HCT116 (cell line): ENCODE measurements at regions not wholly inside any gene's neighbourhood (a gene's known extent, or its start where the extent isn't known, plus 50 kb on each side); places are given as distances from the start of the nearest gene placed in this dataset.

Experiments
- ATAC-seq: fragments of 200-7000 bp; cut with Tn5 transposase; 2 replicates; pipeline ENCODE4 v1.9.1; 2020; ENCODE audit warnings: mild to moderate bottlenecking, moderate library complexity
- BruUV-seq: library from RNA; stranded (reverse); fragments of 400-500 nt; replicated peaks from 2 replicates; lab custom pipeline; 2021; lab: Mats Ljungman, UMichigan
- CTCF ChIA-PET: fragments of 300-600 bp; sonication (Branson Sonifier 250); formaldehyde crosslinking; loops from one replicate; lab custom pipeline; 2021; ENCODE audit warnings: antibody characterized with exemption; lab: Charles Lee
- POLR2A ChIA-PET: fragments of 300-600, 350-600 bp; sonication (Branson Sonifier 250); formaldehyde crosslinking; loops from one replicate; lab custom pipeline; 2021; ENCODE audit warnings: antibody characterized with exemption; lab: Charles Lee
- RAD21 ChIA-PET, 2 experiments: fragments of 300-600 bp; sonication (Branson Sonifier 250); formaldehyde crosslinking; loops; one replicate each; lab custom pipeline; 2023; ENCODE audit warnings: low total read pairs in 2 of 2; ENCODE audit not compliant: uncharacterized antibody in 2 of 2, unreplicated experiment in 2 of 2, low non-redundant PET in 1 of 2; lab: Charles Lee
- DNase-seq: peaks from one replicate; pipeline ENCODE4 v3.0.0-alpha.2; 2010; ENCODE audit warnings: low read depth, low spot score
- H2AFZ ChIP-seq: fragments of 200-600 bp; shearing (Covaris generic), sonication (generic); 2 replicates; pipeline ENCODE4 v1.6.1; 2017; ENCODE audit warnings: low read depth, mixed run types, mixed read lengths, antibody characterized with exemption, low read length; ENCODE audit not compliant: poor library complexity, severe bottlenecking
- H3K27ac ChIP-seq: 2 replicates; pipeline ENCODE4 v1.5.1; 2012; ENCODE audit warnings: low read depth, low read length
- H3K27me3 ChIP-seq: fragments of 200-600 bp; sonication (generic); 2 replicates; pipeline ENCODE4 v1.6.1; 2016; ENCODE audit warnings: mixed run types, low read length, mixed read lengths; ENCODE audit not compliant: insufficient read depth
- H3K36me3 ChIP-seq, 2 experiments: fragments of 200-500 bp in 1 of 2; fragments of 200-600 bp in 1 of 2; sonication (Bioruptor generic) in 1 of 2; sonication (generic) in 1 of 2; 2 replicates each; pipeline versions ENCODE4 v1.5.1 to v1.6.1; 2014 to 2016; ENCODE audit warnings: low read length in 2 of 2, inconsistent platforms in 1 of 2, mixed read lengths in 1 of 2, mixed run types in 1 of 2; ENCODE audit not compliant: insufficient read depth in 2 of 2, control insufficient read depth in 1 of 2
- H3K4me1 ChIP-seq, 2 experiments: fragments of 200-600 bp in 1 of 2; sonication (generic) in 1 of 2; 2 replicates each; pipeline versions ENCODE4 v1.5.1 to v1.6.1; 2012 to 2017; ENCODE audit warnings: low read length in 2 of 2, inconsistent platforms in 1 of 2, mild to moderate bottlenecking in 1 of 2, mixed read lengths in 1 of 2, mixed run types in 1 of 2, moderate library complexity in 1 of 2; ENCODE audit not compliant: insufficient read depth in 2 of 2, control insufficient read depth in 1 of 2
- H3K4me2 ChIP-seq: fragments of 200-600 bp; sonication (generic); 2 replicates; pipeline ENCODE4 v1.6.1; 2017; ENCODE audit warnings: mixed run types, low read length, mixed read lengths
- H3K4me3 ChIP-seq, 2 experiments: fragments of 200-600 bp in 1 of 2; sonication (generic) in 1 of 2; replicated peaks in 1 of 2; 2 replicates each; pipeline ENCODE4 v1.5.1; 2011 to 2016; ENCODE audit warnings: low read length in 2 of 2, control low read depth in 1 of 2, low read depth in 1 of 2, mild to moderate bottlenecking in 1 of 2, mixed read lengths in 1 of 2, mixed run types in 1 of 2
- H3K79me2 ChIP-seq: fragments of 200-600 bp; sonication (generic); 2 replicates; pipeline ENCODE4 v1.6.1; 2017; ENCODE audit warnings: mild to moderate bottlenecking, mixed run types, low read length, moderate library complexity, mixed read lengths; ENCODE audit not compliant: insufficient read depth
- H3K9ac ChIP-seq: fragments of 200-600 bp; sonication (generic); 2 replicates; pipeline ENCODE4 v1.6.1; 2016; ENCODE audit warnings: low read length, mixed read lengths
- H3K9me2 ChIP-seq: fragments of 200-600 bp; sonication (generic), shearing (Covaris generic); 2 replicates; pipeline ENCODE4 v1.6.1; 2017; ENCODE audit warnings: mixed run types, mild to moderate bottlenecking, moderate library complexity; ENCODE audit not compliant: insufficient read depth
- H3K9me3 ChIP-seq, 2 experiments: fragments of 200-500 bp in 1 of 2; fragments of 200-600 bp in 1 of 2; sonication (Bioruptor generic) in 1 of 2; sonication (generic) in 1 of 2; 2 replicates each; pipeline ENCODE4 v1.6.1; 2014 to 2017; ENCODE audit warnings: low read length in 2 of 2, mixed read lengths in 2 of 2, inconsistent platforms in 1 of 2, low read depth in 1 of 2, mild to moderate bottlenecking in 1 of 2, mixed run types in 1 of 2, moderate library complexity in 1 of 2; ENCODE audit not compliant: control insufficient read depth in 1 of 2, insufficient read depth in 1 of 2
- H4K20me1 ChIP-seq: fragments of 200-600 bp; sonication (generic), shearing (Covaris generic); 2 replicates; pipeline ENCODE4 v1.6.1; 2017; ENCODE audit warnings: mixed run types, mild to moderate bottlenecking, moderate library complexity; ENCODE audit not compliant: insufficient read depth
- ATF3 ChIP-seq: IDR thresholded peaks from 2 replicates; pipeline ENCODE4 v1.6.1; 2012
- CBX3 ChIP-seq: IDR thresholded peaks from 2 replicates; pipeline ENCODE4 v1.6.1; 2012; ENCODE audit warnings: low read depth
- CEBPB ChIP-seq: IDR thresholded peaks from 2 replicates; pipeline ENCODE4 v1.6.1; 2012; ENCODE audit warnings: low read depth
- EGR1 ChIP-seq: IDR thresholded peaks from 2 replicates; pipeline ENCODE4 v1.6.1; 2012; ENCODE audit warnings: low read depth
- ELF1 ChIP-seq: IDR thresholded peaks from 2 replicates; pipeline ENCODE4 v1.6.1; 2012; ENCODE audit warnings: low read depth, borderline replicate concordance
- EZH2 ChIP-seq: fragments of 200-600 bp; sonication (generic); IDR thresholded peaks from 2 replicates; pipeline ENCODE4 v1.6.1; 2017; ENCODE audit warnings: antibody characterized with exemption, mixed run types
- EZH2phosphoT487 ChIP-seq: fragments of 200-600 bp; IDR thresholded peaks from 2 replicates; pipeline ENCODE4 v1.6.1; 2018; ENCODE audit warnings: antibody characterized with exemption, borderline replicate concordance
- FOSL1 ChIP-seq: IDR thresholded peaks from 2 replicates; pipeline ENCODE4 v1.6.1; 2012; ENCODE audit warnings: low read depth
- MAX ChIP-seq: IDR thresholded peaks from 2 replicates; pipeline ENCODE4 v1.6.1; 2012
- POLR2AphosphoS5 ChIP-seq: IDR thresholded peaks from 2 replicates; pipeline ENCODE4 v1.6.1; 2011; ENCODE audit warnings: mild to moderate bottlenecking, low read depth, low read length, moderate library complexity
- REST ChIP-seq: IDR thresholded peaks from 2 replicates; pipeline ENCODE4 v1.6.1; 2012; ENCODE audit warnings: low read depth
- SIN3A ChIP-seq: IDR thresholded peaks from 2 replicates; pipeline ENCODE4 v1.6.1; 2012; ENCODE audit warnings: low read depth
- SP1 ChIP-seq: IDR thresholded peaks from 2 replicates; pipeline ENCODE4 v1.6.1; 2012; ENCODE audit warnings: low read depth
- SRF ChIP-seq: IDR thresholded peaks from 2 replicates; pipeline ENCODE4 v1.6.1; 2012; ENCODE audit warnings: low read depth
- TCF7L2 ChIP-seq: IDR thresholded peaks from 2 replicates; pipeline ENCODE4 v1.7.0; 2011; ENCODE audit warnings: borderline replicate concordance, inconsistent platforms; ENCODE audit not compliant: insufficient read depth, insufficient read length; ENCODE audit errors: extremely low read depth
- YY1 ChIP-seq: IDR thresholded peaks from 2 replicates; pipeline ENCODE4 v1.6.1; 2011; ENCODE audit warnings: low read length, low read depth, moderate library complexity, mild to moderate bottlenecking; ENCODE audit not compliant: insufficient replicate concordance; ENCODE audit errors: extremely low read depth
- ZNF274 ChIP-seq: fragments of 200-500 bp; sonication (Bioruptor generic); IDR thresholded peaks from 2 replicates; pipeline ENCODE4 v1.6.1; 2014; ENCODE audit warnings: mild to moderate bottlenecking, low read depth, low read length, inconsistent platforms
- intact Hi-C: fragments of 100-400 bp; cut with micrococcal nuclease; formaldehyde crosslinking; loops from 2 replicates; pipeline ENCODE4 v1.10.0; 2022
- TF ChIP-seq, protein P1 (sequence below), 3 experiments: fragments of 200-600 bp in 1 of 3; sonication (generic) in 1 of 3; IDR thresholded peaks in 2 of 3; conservative IDR thresholded peaks in 1 of 3; 2 replicates each; pipeline ENCODE4 v1.5.1; 2012 to 2017; ENCODE audit warnings: low read depth in 2 of 3, low read length in 2 of 3, antibody characterized with exemption in 1 of 3, borderline replicate concordance in 1 of 3, control low read depth in 1 of 3, mild to moderate bottlenecking in 1 of 3, mixed read lengths in 1 of 3, mixed run types in 1 of 3, moderate library complexity in 1 of 3; ENCODE audit not compliant: insufficient read depth in 1 of 3

- TF ChIP-seq EZH2phosphoT487, result no peak
- no peak for TF ChIP-seq EZH2
- no peak for TF ChIP-seq ATF3
- TF ChIP-seq FOSL1, result no peak
- no peak for TF ChIP-seq SRF
- TF ChIP-seq SIN3A, result no peak
- TF ChIP-seq CEBPB, result no peak
- no peak for TF ChIP-seq MAX
- no peak for TF ChIP-seq SP1
- no peak for TF ChIP-seq POLR2AphosphoS5
- no peak for TF ChIP-seq CBX3
- no peak for TF ChIP-seq ELF1
- TF ChIP-seq, protein P1, sequence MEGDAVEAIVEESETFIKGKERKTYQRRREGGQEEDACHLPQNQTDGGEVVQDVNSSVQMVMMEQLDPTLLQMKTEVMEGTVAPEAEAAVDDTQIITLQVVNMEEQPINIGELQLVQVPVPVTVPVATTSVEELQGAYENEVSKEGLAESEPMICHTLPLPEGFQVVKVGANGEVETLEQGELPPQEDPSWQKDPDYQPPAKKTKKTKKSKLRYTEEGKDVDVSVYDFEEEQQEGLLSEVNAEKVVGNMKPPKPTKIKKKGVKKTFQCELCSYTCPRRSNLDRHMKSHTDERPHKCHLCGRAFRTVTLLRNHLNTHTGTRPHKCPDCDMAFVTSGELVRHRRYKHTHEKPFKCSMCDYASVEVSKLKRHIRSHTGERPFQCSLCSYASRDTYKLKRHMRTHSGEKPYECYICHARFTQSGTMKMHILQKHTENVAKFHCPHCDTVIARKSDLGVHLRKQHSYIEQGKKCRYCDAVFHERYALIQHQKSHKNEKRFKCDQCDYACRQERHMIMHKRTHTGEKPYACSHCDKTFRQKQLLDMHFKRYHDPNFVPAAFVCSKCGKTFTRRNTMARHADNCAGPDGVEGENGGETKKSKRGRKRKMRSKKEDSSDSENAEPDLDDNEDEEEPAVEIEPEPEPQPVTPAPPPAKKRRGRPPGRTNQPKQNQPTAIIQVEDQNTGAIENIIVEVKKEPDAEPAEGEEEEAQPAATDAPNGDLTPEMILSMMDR (IDR thresholded peaks at IDR 0.05 in 2 of 3, conservative IDR thresholded peaks at IDR 0.05 in 1 of 3; ENCODE audit: borderline replicate concordance in 1 of 3, insufficient read depth in 1 of 3, low read depth in 2 of 3, low read length in 2 of 3), result no peak
- no peak for TF ChIP-seq EGR1
- TF ChIP-seq YY1, result no peak
- no peak for TF ChIP-seq TCF7L2
- TF ChIP-seq ZNF274, result no peak
- TF ChIP-seq REST, result no peak
- TF ChIP-seq, all 23 proteins: peak for 0
- CTCF ChIA-PET, result no interaction called here
- no TSS peak for BruUV-seq
These were observed 783.2 kb downstream of the DHX35 start for GRCh38 chr20:39745380-39745779.

More at GRCh38 chr20:39745380-39745779, 783.2 kb downstream of the DHX35 start:
- DNase-seq (no peak), ATAC-seq (no peak)
- Histone ChIP-seq H3K4me3 (no peak overlapping the region), H3K4me2 (no peak overlapping the region), H3K79me2 (no peaks in the 10 kb centered on the region), H3K36me3 (no peaks in the 10 kb centered on the region), H4K20me1 (no peaks in the 10 kb centered on the region), H2AFZ (no peak overlapping the region), H3K9me2 (no peaks in the 10 kb centered on the region), H3K27ac (no peak overlapping the region), H3K9ac (no peak overlapping the region), H3K9me3 (peaks cover 0 to 16% of the 10 kb centered on the region in 2 experiments; a peak in 1 of 4 replicates), H3K4me1 (no peaks in the 10 kb centered on the region), H3K27me3 (no peaks in the 10 kb centered on the region)
- ChIA-PET POLR2A (no interaction called here), RAD21 (no interaction called here)
- intact Hi-C loops, result no loop called here
